ENCODE measurements at regions not wholly inside any gene's neighbourhood (a gene's known extent, or its start where the extent isn't known, plus 50 kb on each side); places are given as distances from the start of the nearest gene placed in this dataset.
"Not testable (repeated sequence)": the region's sequence is repeated elsewhere in the genome, so short reads cannot be mapped to it uniquely, and the experiment has no call there.

- TF ChIP-seq, protein P1, sequence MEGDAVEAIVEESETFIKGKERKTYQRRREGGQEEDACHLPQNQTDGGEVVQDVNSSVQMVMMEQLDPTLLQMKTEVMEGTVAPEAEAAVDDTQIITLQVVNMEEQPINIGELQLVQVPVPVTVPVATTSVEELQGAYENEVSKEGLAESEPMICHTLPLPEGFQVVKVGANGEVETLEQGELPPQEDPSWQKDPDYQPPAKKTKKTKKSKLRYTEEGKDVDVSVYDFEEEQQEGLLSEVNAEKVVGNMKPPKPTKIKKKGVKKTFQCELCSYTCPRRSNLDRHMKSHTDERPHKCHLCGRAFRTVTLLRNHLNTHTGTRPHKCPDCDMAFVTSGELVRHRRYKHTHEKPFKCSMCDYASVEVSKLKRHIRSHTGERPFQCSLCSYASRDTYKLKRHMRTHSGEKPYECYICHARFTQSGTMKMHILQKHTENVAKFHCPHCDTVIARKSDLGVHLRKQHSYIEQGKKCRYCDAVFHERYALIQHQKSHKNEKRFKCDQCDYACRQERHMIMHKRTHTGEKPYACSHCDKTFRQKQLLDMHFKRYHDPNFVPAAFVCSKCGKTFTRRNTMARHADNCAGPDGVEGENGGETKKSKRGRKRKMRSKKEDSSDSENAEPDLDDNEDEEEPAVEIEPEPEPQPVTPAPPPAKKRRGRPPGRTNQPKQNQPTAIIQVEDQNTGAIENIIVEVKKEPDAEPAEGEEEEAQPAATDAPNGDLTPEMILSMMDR (IDR thresholded peaks at IDR 0.05) = not testable (repeated sequence)
- TF ChIP-seq, protein P2, sequence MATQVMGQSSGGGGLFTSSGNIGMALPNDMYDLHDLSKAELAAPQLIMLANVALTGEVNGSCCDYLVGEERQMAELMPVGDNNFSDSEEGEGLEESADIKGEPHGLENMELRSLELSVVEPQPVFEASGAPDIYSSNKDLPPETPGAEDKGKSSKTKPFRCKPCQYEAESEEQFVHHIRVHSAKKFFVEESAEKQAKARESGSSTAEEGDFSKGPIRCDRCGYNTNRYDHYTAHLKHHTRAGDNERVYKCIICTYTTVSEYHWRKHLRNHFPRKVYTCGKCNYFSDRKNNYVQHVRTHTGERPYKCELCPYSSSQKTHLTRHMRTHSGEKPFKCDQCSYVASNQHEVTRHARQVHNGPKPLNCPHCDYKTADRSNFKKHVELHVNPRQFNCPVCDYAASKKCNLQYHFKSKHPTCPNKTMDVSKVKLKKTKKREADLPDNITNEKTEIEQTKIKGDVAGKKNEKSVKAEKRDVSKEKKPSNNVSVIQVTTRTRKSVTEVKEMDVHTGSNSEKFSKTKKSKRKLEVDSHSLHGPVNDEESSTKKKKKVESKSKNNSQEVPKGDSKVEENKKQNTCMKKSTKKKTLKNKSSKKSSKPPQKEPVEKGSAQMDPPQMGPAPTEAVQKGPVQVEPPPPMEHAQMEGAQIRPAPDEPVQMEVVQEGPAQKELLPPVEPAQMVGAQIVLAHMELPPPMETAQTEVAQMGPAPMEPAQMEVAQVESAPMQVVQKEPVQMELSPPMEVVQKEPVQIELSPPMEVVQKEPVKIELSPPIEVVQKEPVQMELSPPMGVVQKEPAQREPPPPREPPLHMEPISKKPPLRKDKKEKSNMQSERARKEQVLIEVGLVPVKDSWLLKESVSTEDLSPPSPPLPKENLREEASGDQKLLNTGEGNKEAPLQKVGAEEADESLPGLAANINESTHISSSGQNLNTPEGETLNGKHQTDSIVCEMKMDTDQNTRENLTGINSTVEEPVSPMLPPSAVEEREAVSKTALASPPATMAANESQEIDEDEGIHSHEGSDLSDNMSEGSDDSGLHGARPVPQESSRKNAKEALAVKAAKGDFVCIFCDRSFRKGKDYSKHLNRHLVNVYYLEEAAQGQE (IDR thresholded peaks at IDR 0.05; ENCODE audit: insufficient read depth in 1 of 2, low read depth in 2 of 2, low read length in 1 of 2) = not testable (repeated sequence)
- TF ChIP-seq POLR2AphosphoS5 (IDR thresholded peaks at IDR 0.05; ENCODE audit: low read depth, low read length) = not testable (repeated sequence)
Observed at GRCh38 chr15:77903761-77904435, 173.6 kb downstream of the TBC1D2B start.

Data from Panc1 (cell line).